ENCODE measurements at regions not wholly inside any gene's neighbourhood (a gene's known extent, or its start where the extent isn't known, plus 50 kb on each side); places are given as distances from the start of the nearest gene placed in this dataset.

DNA sequence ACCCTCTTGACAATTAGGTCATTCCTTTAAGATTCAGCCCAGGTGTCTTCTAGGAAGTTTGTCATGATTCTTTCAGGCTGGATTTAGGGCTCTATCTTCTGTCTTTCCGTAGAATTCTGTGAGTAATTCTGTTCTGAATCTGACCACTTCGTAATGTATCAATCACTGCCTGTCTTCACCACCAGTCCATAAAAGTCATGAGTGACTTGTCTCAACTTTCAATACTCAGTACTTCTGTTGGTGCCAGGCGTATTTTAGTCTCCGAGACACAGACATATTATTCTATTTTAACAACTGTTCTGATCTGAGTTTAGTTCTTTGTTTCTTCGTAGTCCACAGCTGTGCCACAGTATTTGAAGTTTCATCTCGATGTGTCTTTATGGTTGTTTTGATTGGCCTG, 310.7 kb downstream of the PPARGC1A start:
- DNase-seq = no peak
- Histone ChIP-seq H3K27ac (no peak overlapping the region), H3K4me3 (no peak overlapping the region), H3K9me3 (no peaks in the 10 kb centered on the region), H3K36me3 (no peaks in the 10 kb centered on the region), H3K27me3 (no peaks in the 10 kb centered on the region), H3K4me1 (peaks cover 0 to 4% (median 0%) of the 10 kb centered on the region in 3 donors)
- WGBS, 2 donors = 66 to 83% methylated on average over 6 of the region's 6 CpGs
- intact Hi-C loops (cut with DNase I) = no loop called here
- TF ChIP-seq, protein P1, sequence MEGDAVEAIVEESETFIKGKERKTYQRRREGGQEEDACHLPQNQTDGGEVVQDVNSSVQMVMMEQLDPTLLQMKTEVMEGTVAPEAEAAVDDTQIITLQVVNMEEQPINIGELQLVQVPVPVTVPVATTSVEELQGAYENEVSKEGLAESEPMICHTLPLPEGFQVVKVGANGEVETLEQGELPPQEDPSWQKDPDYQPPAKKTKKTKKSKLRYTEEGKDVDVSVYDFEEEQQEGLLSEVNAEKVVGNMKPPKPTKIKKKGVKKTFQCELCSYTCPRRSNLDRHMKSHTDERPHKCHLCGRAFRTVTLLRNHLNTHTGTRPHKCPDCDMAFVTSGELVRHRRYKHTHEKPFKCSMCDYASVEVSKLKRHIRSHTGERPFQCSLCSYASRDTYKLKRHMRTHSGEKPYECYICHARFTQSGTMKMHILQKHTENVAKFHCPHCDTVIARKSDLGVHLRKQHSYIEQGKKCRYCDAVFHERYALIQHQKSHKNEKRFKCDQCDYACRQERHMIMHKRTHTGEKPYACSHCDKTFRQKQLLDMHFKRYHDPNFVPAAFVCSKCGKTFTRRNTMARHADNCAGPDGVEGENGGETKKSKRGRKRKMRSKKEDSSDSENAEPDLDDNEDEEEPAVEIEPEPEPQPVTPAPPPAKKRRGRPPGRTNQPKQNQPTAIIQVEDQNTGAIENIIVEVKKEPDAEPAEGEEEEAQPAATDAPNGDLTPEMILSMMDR (IDR thresholded peaks at IDR 0.05) = no peak
- TF ChIP-seq POLR2A (IDR thresholded peaks at IDR 0.05) = no peak

DNA sequence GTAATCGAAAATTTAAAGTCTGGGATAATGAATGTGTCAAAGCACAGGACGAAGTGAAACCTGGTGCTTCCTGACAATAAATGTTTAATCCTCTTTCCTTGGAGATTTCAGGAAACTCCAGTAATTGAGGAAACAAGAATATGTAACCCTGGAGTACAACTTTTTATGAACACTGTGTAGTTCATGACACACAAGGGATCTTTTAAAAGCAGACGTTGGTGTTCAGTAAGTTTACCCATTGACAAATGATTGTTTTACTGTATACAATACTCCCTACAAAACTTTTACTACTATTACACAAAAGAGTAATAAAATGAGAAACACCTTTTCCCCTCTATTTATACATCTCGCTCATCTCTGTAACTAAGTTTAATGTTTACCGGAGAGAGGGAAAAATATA, 312.4 kb downstream of the PPARGC1A start:
- H3K4me3 ChIP-seq = no peak overlapping the region
- H3K9me3 ChIP-seq = no peaks in the 10 kb centered on the region
- WGBS, 2 donors = 64 to 71% methylated on average over 5 of the region's 5 CpGs
- H3K27ac ChIP-seq = no peak overlapping the region
- intact Hi-C loops (cut with DNase I) = no loop called here
- H3K36me3 ChIP-seq = no peaks in the 10 kb centered on the region
- TF ChIP-seq POLR2A (IDR thresholded peaks at IDR 0.05) = no peak
- TF ChIP-seq, protein P1 (IDR thresholded peaks at IDR 0.05) = no peak
- no peaks in the 10 kb centered on the region for H3K4me1 ChIP-seq
- no peaks in the 10 kb centered on the region for H3K27me3 ChIP-seq
- DNase-seq = no peak

DNA sequence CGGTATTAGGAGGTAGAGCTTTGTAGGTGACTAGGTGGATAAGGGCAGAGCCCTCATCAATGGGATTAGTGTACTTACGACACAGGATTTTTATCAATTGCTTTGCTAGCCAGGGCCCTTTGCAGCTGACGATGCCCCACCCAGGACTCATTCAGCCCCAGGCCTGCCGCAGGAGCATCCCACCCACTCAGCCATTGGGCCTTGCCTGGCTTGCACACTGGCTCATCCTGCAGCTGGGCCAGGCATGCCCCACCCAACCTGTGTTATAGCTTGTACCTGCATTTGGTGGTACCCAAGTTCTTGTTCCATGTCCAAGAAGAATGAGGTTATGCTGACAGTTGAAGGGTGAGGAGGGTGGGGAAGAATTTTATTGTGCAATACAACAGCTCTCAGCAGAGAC, 317.5 kb downstream of the PPARGC1A start:
- Histone ChIP-seq H3K27ac (no peak overlapping the region), H3K27me3 (no peaks in the 10 kb centered on the region), H3K36me3 (no peaks in the 10 kb centered on the region), H3K4me3 (no peak overlapping the region), H3K4me1 (no peaks in the 10 kb centered on the region), H3K9me3 (no peaks in the 10 kb centered on the region)
- 75% methylated on average over 3 to 4 of the region's 4 CpGs for WGBS, 2 donors
- intact Hi-C loops (cut with DNase I) = no loop called here
- TF ChIP-seq, protein P1 (IDR thresholded peaks at IDR 0.05) = no peak
- TF ChIP-seq POLR2A (IDR thresholded peaks at IDR 0.05) = no peak
- no peak for DNase-seq

DNA sequence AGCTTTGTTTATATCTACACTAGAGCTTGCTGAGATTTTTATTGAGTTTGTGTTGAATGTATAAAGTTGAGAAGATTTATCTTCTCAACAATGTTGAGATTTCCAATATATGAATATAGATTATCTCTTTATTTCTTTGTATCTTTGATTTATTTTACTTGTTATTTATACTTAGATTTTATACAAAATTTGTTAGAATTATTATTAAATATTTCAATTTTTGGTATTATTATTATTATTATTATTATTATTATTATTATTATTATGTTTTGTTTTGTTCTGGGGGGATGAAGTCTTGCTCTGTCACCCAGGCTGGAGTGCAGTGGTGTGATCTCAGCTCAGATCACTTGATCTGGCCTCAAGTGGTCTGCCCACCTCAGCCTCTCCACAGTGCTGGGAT, 322.5 kb downstream of the PPARGC1A start:
- Histone ChIP-seq H3K4me3 (no peak overlapping the region), H3K9me3 (no peaks in the 10 kb centered on the region), H3K27me3 (no peaks in the 10 kb centered on the region), H3K27ac (no peak overlapping the region), H3K4me1 (no peaks in the 10 kb centered on the region), H3K36me3 (no peaks in the 10 kb centered on the region)
- no peak for DNase-seq
- intact Hi-C loops (cut with DNase I) = no loop called here
- no peak for TF ChIP-seq POLR2A (IDR thresholded peaks at IDR 0.05)
- TF ChIP-seq, protein P1 (IDR thresholded peaks at IDR 0.05) = no peak

DNA sequence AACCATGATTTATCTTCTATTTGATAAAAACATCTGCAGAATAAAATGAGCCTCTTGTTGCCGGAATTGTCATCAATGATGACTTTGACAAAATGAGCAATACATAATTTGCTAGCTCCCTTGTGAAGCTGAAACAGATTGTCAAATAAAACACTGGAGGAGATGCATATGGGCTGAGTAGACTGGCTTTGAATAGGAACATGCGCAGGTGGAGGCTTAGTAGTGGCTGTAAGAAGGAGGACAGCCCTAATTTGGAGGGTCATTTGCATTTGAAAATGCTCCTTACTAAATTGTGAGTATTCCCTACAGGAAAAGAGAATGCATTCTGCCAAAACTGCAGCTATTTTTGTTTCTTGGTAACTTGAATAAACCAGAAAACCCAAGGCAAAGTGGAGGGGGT, 329.1 kb downstream of the PPARGC1A start:
- Histone ChIP-seq H3K27me3 (no peaks in the 10 kb centered on the region), H3K9me3 (no peaks in the 10 kb centered on the region), H3K4me1 (no peaks in the 10 kb centered on the region), H3K27ac (no peak overlapping the region), H3K36me3 (no peaks in the 10 kb centered on the region), H3K4me3 (no peak overlapping the region)
- WGBS, 2 donors = 75 to 92% methylated on average over 2 of the region's 2 CpGs
- DNase-seq = no peak
- TF ChIP-seq, protein P1 (IDR thresholded peaks at IDR 0.05) = no peak
- intact Hi-C loops (cut with DNase I) = no loop called here
